GM23338 (cell line): ENCODE measurements at regions not wholly inside any gene's neighbourhood (a gene's known extent, or its start where the extent isn't known, plus 50 kb on each side); places are given as distances from the start of the nearest gene placed in this dataset.

ENCODE experiments used
- CREB1 ChIP-seq: fragments of 250-450 bp; sonication (Bioruptor Pico); IDR thresholded peaks from 2 replicates; pipeline ENCODE4 v1.5.0; 2020; ENCODE audit warnings: low read depth, mild to moderate bottlenecking, moderate library complexity
- CTCF ChIP-seq, 2 experiments: fragments of 200-600 bp in 1 of 2; sonication (generic) in 1 of 2; conservative IDR thresholded peaks; 2 replicates each; pipeline versions ENCODE4 v1.5.1 to v1.6.1; 2016 to 2017; ENCODE audit warnings: antibody characterized with exemption in 2 of 2, low read depth in 2 of 2, mild to moderate bottlenecking in 2 of 2, moderate library complexity in 1 of 2
- EZH2 ChIP-seq: fragments of 200-600 bp; sonication (generic); IDR thresholded peaks from one replicate; pipeline ENCODE4 v1.8.0; 2017; ENCODE audit warnings: antibody characterized with exemption, mild to moderate bottlenecking, low read depth; ENCODE audit not compliant: unreplicated experiment
- EZH2phosphoT487 ChIP-seq: fragments of 200-600 bp; sonication (generic); IDR thresholded peaks from one replicate; pipeline ENCODE4 v1.8.1; 2018; ENCODE audit warnings: antibody characterized with exemption; ENCODE audit not compliant: unreplicated experiment
- JUNB ChIP-seq: IDR thresholded peaks from one replicate; pipeline ENCODE4 v1.6.1; 2016; ENCODE audit warnings: antibody characterized with exemption; ENCODE audit not compliant: unreplicated experiment
- NANOG ChIP-seq: IDR thresholded peaks from 2 replicates; pipeline ENCODE4 v1.6.1; 2016; ENCODE audit warnings: antibody characterized with exemption, borderline replicate concordance
- POLR2AphosphoS5 ChIP-seq: IDR thresholded peaks from 2 replicates; pipeline ENCODE4 v1.6.1; 2016; ENCODE audit warnings: antibody characterized with exemption, low read depth
- STAT1 ChIP-seq: IDR thresholded peaks from one replicate; pipeline ENCODE4 v1.6.1; 2016; ENCODE audit warnings: antibody characterized with exemption; ENCODE audit not compliant: unreplicated experiment
- ZNF331 ChIP-seq: fragments of 250-450 bp; sonication (Bioruptor Pico); IDR thresholded peaks from 2 replicates; pipeline ENCODE4 v1.5.0; 2020; ENCODE audit warnings: low read depth, mild to moderate bottlenecking, moderate library complexity

- TF ChIP-seq CREB1 (CRISPR knock-in tag) (no peak), CTCF (conservative IDR thresholded peaks at IDR 0.05; ENCODE audit: low read depth in 2 of 2) (no peak), POLR2AphosphoS5 (no peak), EZH2 (no peak), NANOG (no peak), EZH2phosphoT487 (no peak), STAT1 (no peak), JUNB (no peak), ZNF331 (CRISPR knock-in tag) (no peak)
Measured at GRCh38 chr12:131333136-131333535, 377.8 kb upstream of the SFSWAP start.
